Hepatocyte (in vitro differentiated cells): ENCODE measurements at regions not wholly inside any gene's neighbourhood (a gene's known extent, or its start where the extent isn't known, plus 50 kb on each side); places are given as distances from the start of the nearest gene placed in this dataset.

Experiments
- EZH2 ChIP-seq: fragments of 200-600 bp; sonication (generic); IDR thresholded peaks from 2 replicates; pipeline ENCODE4 v1.6.1; 2016; ENCODE audit warnings: antibody characterized with exemption, mild to moderate bottlenecking, borderline replicate concordance
- EZH2phosphoT487 ChIP-seq: fragments of 200-600 bp; sonication (generic); IDR thresholded peaks from one replicate; pipeline ENCODE4 v1.6.1; 2018; ENCODE audit warnings: antibody characterized with exemption, mild to moderate bottlenecking, low read depth, moderate library complexity; ENCODE audit not compliant: unreplicated experiment, severe bottlenecking
- TF ChIP-seq, protein P1 (sequence below): fragments of 200-600 bp; sonication (generic); IDR thresholded peaks from 2 replicates; pipeline ENCODE4 v1.5.1; 2016; ENCODE audit warnings: antibody characterized with exemption, mild to moderate bottlenecking; ENCODE audit not compliant: poor library complexity

DNA sequence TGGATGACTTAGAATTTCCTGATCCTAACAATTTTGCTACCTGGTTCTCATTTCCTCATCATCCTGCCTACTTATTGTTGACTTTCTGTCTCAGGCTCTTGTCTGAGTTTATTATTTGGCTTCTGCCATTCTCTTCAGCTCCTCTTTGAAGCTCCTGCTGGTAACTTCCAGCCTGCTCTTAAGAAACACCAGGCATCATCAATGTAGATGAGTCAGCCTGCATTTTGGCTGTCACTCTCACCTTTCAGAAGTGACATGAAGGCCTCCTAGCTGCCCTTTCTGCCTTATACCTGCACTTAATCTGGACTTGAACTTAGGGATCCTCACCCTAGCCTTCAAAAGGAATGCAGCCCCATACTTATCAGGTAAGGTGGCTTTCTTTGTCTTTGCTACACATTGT is 551.8 kb upstream of the ZNF608 start:
- TF ChIP-seq, protein P1, sequence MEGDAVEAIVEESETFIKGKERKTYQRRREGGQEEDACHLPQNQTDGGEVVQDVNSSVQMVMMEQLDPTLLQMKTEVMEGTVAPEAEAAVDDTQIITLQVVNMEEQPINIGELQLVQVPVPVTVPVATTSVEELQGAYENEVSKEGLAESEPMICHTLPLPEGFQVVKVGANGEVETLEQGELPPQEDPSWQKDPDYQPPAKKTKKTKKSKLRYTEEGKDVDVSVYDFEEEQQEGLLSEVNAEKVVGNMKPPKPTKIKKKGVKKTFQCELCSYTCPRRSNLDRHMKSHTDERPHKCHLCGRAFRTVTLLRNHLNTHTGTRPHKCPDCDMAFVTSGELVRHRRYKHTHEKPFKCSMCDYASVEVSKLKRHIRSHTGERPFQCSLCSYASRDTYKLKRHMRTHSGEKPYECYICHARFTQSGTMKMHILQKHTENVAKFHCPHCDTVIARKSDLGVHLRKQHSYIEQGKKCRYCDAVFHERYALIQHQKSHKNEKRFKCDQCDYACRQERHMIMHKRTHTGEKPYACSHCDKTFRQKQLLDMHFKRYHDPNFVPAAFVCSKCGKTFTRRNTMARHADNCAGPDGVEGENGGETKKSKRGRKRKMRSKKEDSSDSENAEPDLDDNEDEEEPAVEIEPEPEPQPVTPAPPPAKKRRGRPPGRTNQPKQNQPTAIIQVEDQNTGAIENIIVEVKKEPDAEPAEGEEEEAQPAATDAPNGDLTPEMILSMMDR, result no peak
- TF ChIP-seq EZH2 (no peak), EZH2phosphoT487 (no peak)
